NT2/D1 (cell line): ENCODE measurements at regions not wholly inside any gene's neighbourhood (a gene's known extent, or its start where the extent isn't known, plus 50 kb on each side); places are given as distances from the start of the nearest gene placed in this dataset.

Experiments used
- DNase-seq: peaks from one replicate; pipeline ENCODE4 v3.0.0-alpha.2; 2011; ENCODE audit warnings: low read depth, low spot score
- H3K27me3 ChIP-seq: 2 replicates; pipeline ENCODE4 v1.6.0; 2011; ENCODE audit warnings: mild to moderate bottlenecking; ENCODE audit not compliant: insufficient read length, insufficient read depth
- H3K36me3 ChIP-seq: 2 replicates; pipeline ENCODE4 v1.6.1; 2011; ENCODE audit warnings: mild to moderate bottlenecking, low read length, mixed read lengths; ENCODE audit not compliant: insufficient read depth, insufficient read length
- H3K4me1 ChIP-seq: 2 replicates; pipeline ENCODE4 v1.5.1; 2011; ENCODE audit not compliant: insufficient read depth, insufficient read length
- H3K4me3 ChIP-seq: 2 replicates; pipeline ENCODE4 v1.5.1; 2011; ENCODE audit warnings: low read depth; ENCODE audit not compliant: insufficient read length
- H3K9ac ChIP-seq: 2 replicates; pipeline ENCODE4 v1.6.0; 2011; ENCODE audit warnings: low read depth; ENCODE audit not compliant: insufficient read length
- H3K9me3 ChIP-seq: 2 replicates; pipeline ENCODE4 v1.5.1; 2011; ENCODE audit warnings: mild to moderate bottlenecking, low read length; ENCODE audit not compliant: insufficient read depth
- SUZ12 ChIP-seq: IDR thresholded peaks from 2 replicates; pipeline ENCODE4 v1.6.1; 2011; ENCODE audit not compliant: insufficient read length, insufficient read depth; ENCODE audit errors: extremely low read depth
- YY1 ChIP-seq: IDR thresholded peaks from 2 replicates; pipeline ENCODE4 v1.6.1; 2011; ENCODE audit not compliant: insufficient read length, insufficient read depth
- ZNF274 ChIP-seq: IDR thresholded peaks from 2 replicates; pipeline ENCODE4 v1.6.1; 2011; ENCODE audit warnings: mild to moderate bottlenecking, low read depth, low read length

DNA sequence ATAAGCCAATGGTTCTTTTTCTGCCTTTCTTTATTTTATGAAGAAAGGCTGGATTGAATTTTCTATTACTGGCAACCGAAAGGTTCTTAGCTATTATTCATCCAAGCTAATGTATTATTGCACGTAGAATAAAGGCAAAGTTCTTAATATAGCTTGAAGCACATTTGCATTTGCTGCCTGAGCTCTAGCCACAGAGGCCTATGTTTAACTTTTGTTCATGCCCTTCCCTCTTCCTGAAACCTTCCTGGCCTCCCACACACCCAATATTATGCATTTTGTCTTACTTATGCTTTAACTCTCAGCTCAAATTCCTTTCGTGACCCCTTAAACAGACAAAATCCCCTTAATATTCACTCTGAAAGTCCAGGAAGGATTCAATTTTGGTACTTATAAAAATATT is 71.0 kb upstream of the ZNF280D start:
- H3K4me3 ChIP-seq = no peak overlapping the region
- TF ChIP-seq ZNF274 (no peak), YY1 (no peak), SUZ12 (no peak)
- no peak for DNase-seq

DNA sequence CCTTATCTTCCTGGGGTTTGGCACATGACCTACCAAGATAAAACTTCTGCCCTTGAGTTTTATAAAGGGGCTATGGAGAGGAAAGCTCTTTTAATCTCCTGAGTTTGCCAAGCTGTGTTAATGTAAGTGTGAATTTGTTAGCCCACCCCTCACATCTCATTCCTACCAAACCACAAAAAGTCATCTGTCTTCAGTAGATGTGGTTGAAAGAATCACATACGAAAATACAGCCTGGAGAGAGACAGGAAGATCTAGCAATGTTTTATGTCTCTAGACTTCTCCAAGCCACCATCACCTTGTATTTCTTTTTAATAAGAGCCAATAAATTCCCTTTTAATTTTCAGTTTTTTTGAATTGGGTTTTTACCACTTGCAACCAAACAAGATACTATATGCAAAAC is 68.9 kb upstream of the ZNF280D start:
- Histone ChIP-seq H3K4me3 (no peak overlapping the region), H3K27me3 (no peaks in the 10 kb centered on the region), H3K36me3 (no peaks in the 10 kb centered on the region), H3K9me3 (peaks cover 2% of the 10 kb centered on the region), H3K4me1 (no peaks in the 10 kb centered on the region), H3K9ac (no peak overlapping the region)
- TF ChIP-seq YY1 (no peak), ZNF274 (no peak), SUZ12 (no peak)
- no peak for DNase-seq

More for the DNA sequence above, 71.0 kb upstream of the ZNF280D start:
- H3K36me3 ChIP-seq = no peaks in the 10 kb centered on the region
- no peaks in the 10 kb centered on the region for H3K4me1 ChIP-seq
- H3K9me3 ChIP-seq = peaks cover 21% of the 10 kb centered on the region
- no peak overlapping the region for H3K9ac ChIP-seq
- H3K27me3 ChIP-seq = no peaks in the 10 kb centered on the region

DNA sequence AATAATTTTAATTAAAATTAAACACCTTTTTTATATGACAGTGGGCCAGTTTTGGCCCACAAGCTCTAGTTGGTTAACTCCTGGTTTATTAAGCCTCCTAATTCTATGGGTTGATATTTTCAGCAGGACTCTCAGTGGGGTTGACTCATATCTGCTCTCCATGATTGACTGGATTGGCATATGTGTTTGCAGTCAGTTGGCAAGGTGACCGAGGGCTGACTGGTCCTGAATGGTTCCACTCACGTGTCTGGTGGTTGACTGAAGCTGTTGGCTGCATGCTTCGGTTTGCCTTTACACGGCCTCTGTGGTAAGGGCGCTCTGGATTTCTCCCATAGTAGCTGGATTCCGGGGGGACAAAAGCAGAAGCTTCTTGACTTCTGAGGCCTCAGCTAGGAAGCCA is 65.3 kb upstream of the ZNF280D start:
- TF ChIP-seq SUZ12 (no peak), ZNF274 (no peak), YY1 (no peak)
- DNase-seq = no peak

DNA sequence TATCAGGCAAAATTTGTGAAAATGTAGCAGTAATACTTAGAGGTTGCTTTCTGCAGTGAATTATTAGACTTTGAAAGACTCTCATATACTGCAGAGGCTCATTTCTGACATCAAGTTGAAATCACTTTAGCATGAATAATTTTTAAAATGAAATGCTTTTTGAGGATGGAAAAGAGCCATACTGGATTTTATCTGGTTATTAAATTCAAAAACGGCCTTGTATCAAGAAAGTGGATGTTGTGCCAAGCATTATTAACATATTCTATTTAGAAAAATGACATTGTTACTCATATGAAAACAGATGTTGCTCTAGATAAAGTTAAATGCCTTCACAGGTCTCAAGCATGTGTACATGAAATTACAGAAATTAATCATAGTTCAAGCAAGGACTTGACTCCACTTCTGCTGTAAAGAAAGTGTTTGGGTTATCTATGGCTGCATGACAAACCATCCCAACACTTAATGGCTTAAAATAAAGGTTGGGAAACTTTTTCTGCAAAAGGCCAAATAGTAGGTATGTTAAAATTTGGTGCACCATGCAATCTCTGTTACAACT is 64.5 kb upstream of the ZNF280D start:
- H3K9me3 ChIP-seq = no peaks in the 10 kb centered on the region
- DNase-seq = no peak
- TF ChIP-seq YY1 = no peak
- TF ChIP-seq SUZ12 = no peak
- TF ChIP-seq ZNF274 = no peak
- no peaks in the 10 kb centered on the region for H3K27me3 ChIP-seq
- no peaks in the 10 kb centered on the region for H3K4me1 ChIP-seq
- H3K9ac ChIP-seq = no peak overlapping the region
- H3K36me3 ChIP-seq = no peaks in the 10 kb centered on the region
- H3K4me3 ChIP-seq = no peak overlapping the region

More for the DNA sequence above, 65.3 kb upstream of the ZNF280D start:
- Histone ChIP-seq H3K4me1 (no peaks in the 10 kb centered on the region), H3K27me3 (no peaks in the 10 kb centered on the region), H3K4me3 (no peak overlapping the region), H3K9ac (no peak overlapping the region), H3K36me3 (no peaks in the 10 kb centered on the region), H3K9me3 (no peaks in the 10 kb centered on the region)

DNA sequence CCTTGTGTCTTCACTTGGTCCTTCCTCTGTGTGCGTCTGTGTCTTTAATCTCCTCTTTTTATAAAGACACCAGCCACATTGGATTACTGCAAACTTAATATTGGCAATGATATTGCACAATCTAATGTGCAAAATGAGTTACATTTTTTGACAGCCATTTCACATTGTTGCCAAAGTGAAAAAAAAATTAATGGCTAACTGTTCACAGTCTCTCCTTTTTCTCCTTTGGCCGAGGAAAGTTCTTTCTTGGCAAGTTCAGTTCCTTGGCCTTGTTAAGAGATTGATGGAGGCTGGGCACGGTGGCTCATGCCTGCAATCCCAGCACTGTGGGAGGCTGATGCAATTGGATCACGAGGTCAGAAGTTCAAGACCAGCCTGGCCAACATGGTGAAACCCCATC is 62.2 kb upstream of the ZNF280D start:
- Histone ChIP-seq H3K9ac (no peak overlapping the region), H3K36me3 (no peaks in the 10 kb centered on the region), H3K9me3 (no peaks in the 10 kb centered on the region), H3K4me1 (no peaks in the 10 kb centered on the region), H3K4me3 (no peak overlapping the region), H3K27me3 (no peaks in the 10 kb centered on the region)
- no peak for DNase-seq
- TF ChIP-seq ZNF274 (no peak), SUZ12 (no peak), YY1 (no peak)

DNA sequence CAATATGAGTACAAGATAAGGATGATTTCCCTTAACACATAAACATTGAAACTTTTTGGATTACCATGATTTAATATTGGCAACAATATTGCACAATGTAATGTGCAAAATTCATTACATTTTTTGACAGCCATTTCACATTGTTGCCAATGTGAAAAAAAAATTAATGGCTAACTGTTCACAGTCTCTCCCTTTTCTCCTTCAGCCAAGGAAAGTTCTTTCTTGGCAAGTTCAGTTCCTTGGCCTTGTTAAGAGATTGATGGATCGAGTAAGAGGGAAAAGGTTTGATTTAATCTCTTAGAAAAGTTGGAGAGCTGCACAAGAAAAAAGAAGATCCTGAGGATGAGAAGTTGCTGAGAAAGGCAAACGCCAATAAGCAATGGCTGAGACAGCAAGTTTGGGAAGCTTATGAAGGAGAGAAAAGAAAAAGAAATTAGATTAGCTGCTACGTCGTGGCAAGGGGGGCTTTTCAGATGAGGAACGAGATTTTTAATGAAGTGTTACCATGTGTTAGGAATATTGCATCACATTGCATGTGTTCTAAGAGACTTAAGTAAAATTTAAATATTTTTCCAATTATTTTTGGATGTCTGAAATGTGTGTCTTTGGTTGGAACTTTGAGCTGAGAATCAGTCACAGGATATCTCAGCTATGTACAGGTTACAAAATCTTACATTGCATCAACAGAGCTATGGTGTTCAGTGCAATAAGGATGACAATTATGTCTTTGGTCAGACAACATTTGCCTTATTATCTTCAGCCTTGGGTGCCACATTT is 61.4 kb upstream of the ZNF280D start:
- Histone ChIP-seq H3K36me3 (no peaks in the 10 kb centered on the region), H3K4me1 (no peaks in the 10 kb centered on the region), H3K9me3 (no peaks in the 10 kb centered on the region), H3K9ac (no peak overlapping the region), H3K27me3 (no peaks in the 10 kb centered on the region), H3K4me3 (no peak overlapping the region)
- DNase-seq = no peak
- TF ChIP-seq YY1 (no peak), SUZ12 (no peak), ZNF274 (no peak)

DNA sequence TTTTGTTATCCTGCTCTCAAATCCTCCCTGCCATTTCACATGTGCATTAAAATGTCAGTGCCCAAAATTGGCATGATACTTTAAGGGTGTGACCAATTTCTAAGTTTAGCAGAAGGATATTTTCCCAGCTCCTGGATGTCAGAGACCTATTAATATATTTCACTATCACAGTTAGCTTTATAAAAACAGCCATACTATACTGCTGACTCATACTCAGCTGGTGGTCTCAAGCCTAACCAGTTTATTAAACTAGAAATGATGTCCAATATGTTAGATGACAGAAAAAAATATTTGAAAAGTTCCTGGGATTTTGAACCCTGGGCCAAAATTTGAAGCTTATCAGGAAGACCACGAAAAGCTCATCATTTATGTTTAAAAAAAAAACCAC is 60.9 kb upstream of the ZNF280D start:
- Histone ChIP-seq H3K4me3 (no peak overlapping the region), H3K4me1 (no peaks in the 10 kb centered on the region), H3K9me3 (no peaks in the 10 kb centered on the region), H3K27me3 (no peaks in the 10 kb centered on the region), H3K9ac (no peak overlapping the region), H3K36me3 (no peaks in the 10 kb centered on the region)
- TF ChIP-seq SUZ12 (no peak), ZNF274 (no peak), YY1 (no peak)
- no peak for DNase-seq
